Inflammatory macrophage treated with lipopolysaccharide for 4 hours (primary cell): ENCODE measurements at regions not wholly inside any gene's neighbourhood (a gene's known extent, or its start where the extent isn't known, plus 50 kb on each side); places are given as distances from the start of the nearest gene placed in this dataset.
"Not testable (repeated sequence)": the region's sequence is repeated elsewhere in the genome, so short reads cannot be mapped to it uniquely, and the experiment has no call there.

ENCODE experiments used
- DNase-seq: peaks from one replicate; pipeline ENCODE4 v3.0.0-alpha.2; 2020

- no peak for DNase-seq
Observed at GRCh38 chr5:171724468-171725204, 61.0 kb upstream of the SMIM23 start.

DNA sequence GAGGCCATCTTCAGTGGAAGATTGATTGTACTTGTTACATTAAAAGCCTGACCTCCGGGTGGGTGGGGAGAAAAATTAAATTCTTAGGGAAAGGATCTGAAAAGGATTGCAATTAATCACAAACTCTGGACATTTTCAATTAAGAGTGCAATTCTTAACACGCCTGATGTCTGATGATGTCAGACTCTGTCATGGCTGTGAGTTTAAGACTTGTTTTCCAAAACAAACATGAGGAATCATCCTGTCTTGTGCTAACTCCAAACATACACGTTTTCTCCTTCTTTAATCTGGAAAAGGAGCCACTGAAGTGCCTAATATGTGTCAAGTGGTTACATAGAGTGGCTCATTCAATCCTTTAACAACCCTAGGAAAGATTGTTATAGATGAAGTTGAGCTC is 60.4 kb upstream of the SMIM23 start:
- DNase-seq: no peak

DNA sequence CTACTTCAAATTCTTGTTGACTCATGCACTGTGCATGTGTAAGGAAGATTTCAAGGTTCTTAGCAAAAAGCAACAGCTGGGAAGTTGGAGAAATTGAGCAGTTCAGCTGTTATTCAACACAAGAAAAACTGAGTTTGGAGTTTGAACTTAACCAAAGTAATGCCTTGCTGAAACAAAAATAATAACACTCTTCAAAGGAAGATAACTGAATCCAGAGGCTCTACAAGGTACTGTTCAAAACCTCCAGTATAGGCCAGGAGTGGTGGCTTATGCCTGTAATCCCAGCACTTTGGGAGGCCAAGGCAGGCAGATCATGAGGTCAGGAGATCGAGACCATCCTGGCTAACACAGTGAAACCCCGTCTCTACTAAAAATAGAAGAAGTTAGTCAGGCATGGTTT is 58.8 kb upstream of the SMIM23 start:
- DNase-seq: not testable (repeated sequence)

DNA sequence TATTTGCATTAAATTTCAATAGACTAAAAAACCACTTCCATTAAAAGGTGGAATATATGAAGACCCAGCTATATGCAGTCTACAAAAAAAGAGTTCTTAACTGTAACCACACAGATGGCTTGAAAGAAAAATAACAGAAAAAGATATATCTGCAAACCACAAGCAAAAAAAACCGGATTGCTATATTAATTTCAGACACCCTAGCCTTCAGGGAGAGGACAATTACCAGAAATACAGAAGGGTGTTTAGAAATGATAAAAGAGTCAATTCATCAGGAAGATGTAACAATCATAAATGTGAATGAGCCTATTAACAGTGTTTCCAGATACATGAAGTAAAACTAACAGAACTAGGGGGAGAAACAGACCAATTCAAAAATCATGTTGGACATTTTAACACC is 56.9 kb upstream of the SMIM23 start:
- DNase-seq: no peak
